ENCODE measurements at regions not wholly inside any gene's neighbourhood (a gene's known extent, or its start where the extent isn't known, plus 50 kb on each side); places are given as distances from the start of the nearest gene placed in this dataset.

GRCh38 chr9:107216329-107216728, 66.8 kb upstream of the RAD23B start:
- Histone ChIP-seq H3K4me1 (no peaks in the 10 kb centered on the region), H3K9ac (no peak overlapping the region), H3K4me3 (ENCODE audit: low read depth, low read length) (no peak overlapping the region), H3K79me2 (no peaks in the 10 kb centered on the region), H3K27ac (no peak overlapping the region), H3K4me2 (ENCODE audit: low read length) (no peak overlapping the region), H3K27me3 (ENCODE audit: control insufficient read depth, insufficient read depth, low read length) (no peaks in the 10 kb centered on the region), H3K9me3 (ENCODE audit: control insufficient read depth, low read length) (no peaks in the 10 kb centered on the region), H2AFZ (no peak overlapping the region), H3K36me3 (ENCODE audit: control insufficient read depth, insufficient read depth, low read length) (no peaks in the 10 kb centered on the region)
- TF ChIP-seq CTCF (IDR thresholded peaks at IDR 0.05) = no peak

GRCh38 chr9:107218829-107219485, 64.1 kb upstream of the RAD23B start:
- Histone ChIP-seq H3K27me3 (ENCODE audit: control insufficient read depth, insufficient read depth, low read length) (no peaks in the 10 kb centered on the region), H3K4me3 (ENCODE audit: low read depth, low read length) (no peak overlapping the region), H3K27ac (no peak overlapping the region), H3K79me2 (no peaks in the 10 kb centered on the region), H3K9ac (no peak overlapping the region), H2AFZ (no peak overlapping the region), H3K4me1 (no peaks in the 10 kb centered on the region), H3K9me3 (ENCODE audit: control insufficient read depth, low read length) (no peaks in the 10 kb centered on the region), H3K36me3 (ENCODE audit: control insufficient read depth, insufficient read depth, low read length) (no peaks in the 10 kb centered on the region), H3K4me2 (ENCODE audit: low read length) (no peak overlapping the region)
- no peak for TF ChIP-seq CTCF (IDR thresholded peaks at IDR 0.05)

GRCh38 chr9:107219486-107220077, 63.5 kb upstream of the RAD23B start:
- H3K9me3 ChIP-seq (ENCODE audit: control insufficient read depth, low read length) = no peaks in the 10 kb centered on the region
- no peak overlapping the region for H3K9ac ChIP-seq
- no peak for TF ChIP-seq CTCF (IDR thresholded peaks at IDR 0.05)
- no peaks in the 10 kb centered on the region for H3K79me2 ChIP-seq
- no peaks in the 10 kb centered on the region for H3K36me3 ChIP-seq (ENCODE audit: control insufficient read depth, insufficient read depth, low read length)
- no peak overlapping the region for H3K4me3 ChIP-seq (ENCODE audit: low read depth, low read length)
- no peak overlapping the region for H2AFZ ChIP-seq
- H3K27me3 ChIP-seq (ENCODE audit: control insufficient read depth, insufficient read depth, low read length) = no peaks in the 10 kb centered on the region
- H3K4me1 ChIP-seq = no peaks in the 10 kb centered on the region
- H3K27ac ChIP-seq = no peak overlapping the region
- no peak overlapping the region for H3K4me2 ChIP-seq (ENCODE audit: low read length)

- Histone ChIP-seq H3K4me2 (ENCODE audit: low read length) (no peak overlapping the region), H3K9me3 (ENCODE audit: control insufficient read depth, low read length) (no peaks in the 10 kb centered on the region), H3K4me1 (no peaks in the 10 kb centered on the region), H3K27ac (no peak overlapping the region), H3K9ac (no peak overlapping the region), H3K36me3 (ENCODE audit: control insufficient read depth, insufficient read depth, low read length) (no peaks in the 10 kb centered on the region), H3K4me3 (ENCODE audit: low read depth, low read length) (no peak overlapping the region), H3K27me3 (ENCODE audit: control insufficient read depth, insufficient read depth, low read length) (no peaks in the 10 kb centered on the region), H2AFZ (no peak overlapping the region), H3K79me2 (no peaks in the 10 kb centered on the region)
- no peak for TF ChIP-seq CTCF (IDR thresholded peaks at IDR 0.05)
Measured at GRCh38 chr9:107221321-107221720, 61.8 kb upstream of the RAD23B start.

- Histone ChIP-seq H3K27ac (no peak overlapping the region), H3K4me3 (ENCODE audit: low read depth, low read length) (no peak overlapping the region), H3K9me3 (ENCODE audit: control insufficient read depth, low read length) (no peaks in the 10 kb centered on the region), H3K4me2 (ENCODE audit: low read length) (peak overlapping the region; percentile 19), H3K4me1 (no peaks in the 10 kb centered on the region), H3K36me3 (ENCODE audit: control insufficient read depth, insufficient read depth, low read length) (no peaks in the 10 kb centered on the region), H3K9ac (no peak overlapping the region), H2AFZ (peak overlapping the region; percentile 11), H3K27me3 (ENCODE audit: control insufficient read depth, insufficient read depth, low read length) (no peaks in the 10 kb centered on the region), H3K79me2 (no peaks in the 10 kb centered on the region)
- TF ChIP-seq CTCF (IDR thresholded peaks at IDR 0.05) = no peak
Measured at GRCh38 chr9:107222020-107222522, 61.0 kb upstream of the RAD23B start.

All from parathyroid adenoma (tissue), 2 donors.